Stimulated activated CD8-positive, alpha-beta memory T cell treated with anti-CD3 and anti-CD28 coated beads, Interleukin-7, amount 100 ng/mL, for 48 hours (primary cell): ENCODE measurements at regions not wholly inside any gene's neighbourhood (a gene's known extent, or its start where the extent isn't known, plus 50 kb on each side); places are given as distances from the start of the nearest gene placed in this dataset.
"Not testable (repeated sequence)": the region's sequence is repeated elsewhere in the genome, so short reads cannot be mapped to it uniquely, and the experiment has no call there.

ENCODE experiments used
- DNase-seq, 2 donors: peaks; one replicate each; pipeline ENCODE4 v3.0.0-alpha.2; 2020; ENCODE audit warnings: low read depth in 1 of 2; ENCODE audit errors: extremely low read depth in 1 of 2

GRCh38 chr12:125956186-125956585 lies 891.0 kb downstream of the AACS start:
- DNase-seq = no peak

GRCh38 chr12:125966641-125967040 lies 901.4 kb downstream of the AACS start:
- no peak for DNase-seq

GRCh38 chr12:125968413-125968812 lies 903.2 kb downstream of the AACS start:
- no peak for DNase-seq

- DNase-seq = no peak
These were observed 906.7 kb downstream of the AACS start for GRCh38 chr12:125971981-125972380.

- no peak for DNase-seq
These were observed 913.1 kb downstream of the AACS start for GRCh38 chr12:125978286-125978685.

GRCh38 chr12:125981610-125982253 lies 916.5 kb downstream of the AACS start:
- DNase-seq = no peak

- DNase-seq = no peak
These were observed 918.0 kb downstream of the AACS start for GRCh38 chr12:125983094-125983783.

GRCh38 chr12:125983784-125984500 lies 918.7 kb downstream of the AACS start:
- no peak for DNase-seq

- DNase-seq = no peak
These were observed 923.3 kb downstream of the AACS start for GRCh38 chr12:125988545-125988944.

GRCh38 chr12:125989696-125990095 lies 924.5 kb downstream of the AACS start:
- DNase-seq = no peak

- DNase-seq = no peak
These were observed 931.2 kb downstream of the AACS start for GRCh38 chr12:125996443-125996842.

GRCh38 chr12:125999628-126000027 lies 934.4 kb downstream of the AACS start:
- DNase-seq = no peak

GRCh38 chr12:126019385-126019784 lies 954.1 kb downstream of the AACS start:
- no peak for DNase-seq

GRCh38 chr12:126021675-126022074 lies 956.4 kb downstream of the AACS start:
- DNase-seq = no peak

GRCh38 chr12:126027825-126028224 lies 962.6 kb downstream of the AACS start:
- DNase-seq = no peak

GRCh38 chr12:126030573-126030972 lies 965.3 kb downstream of the AACS start:
- no peak for DNase-seq

- no peak for DNase-seq
These were observed 968.5 kb downstream of the AACS start for GRCh38 chr12:126033751-126034150.

GRCh38 chr12:126036348-126036747 lies 971.1 kb downstream of the AACS start:
- DNase-seq = no peak

GRCh38 chr12:126038434-126038833 lies 973.2 kb downstream of the AACS start:
- DNase-seq = no peak

GRCh38 chr12:126040307-126040706 lies 975.1 kb downstream of the AACS start:
- no peak for DNase-seq

- no peak for DNase-seq
These were observed 977.1 kb downstream of the AACS start for GRCh38 chr12:126042286-126042685.

GRCh38 chr12:126049501-126049900 lies 984.3 kb downstream of the AACS start:
- not testable (repeated sequence) for DNase-seq
